ENCODE measurements at regions not wholly inside any gene's neighbourhood (a gene's known extent, or its start where the extent isn't known, plus 50 kb on each side); places are given as distances from the start of the nearest gene placed in this dataset.
A peak's percentile ranks its signal among the peaks of the same experiment; 100 is the strongest.

DNA sequence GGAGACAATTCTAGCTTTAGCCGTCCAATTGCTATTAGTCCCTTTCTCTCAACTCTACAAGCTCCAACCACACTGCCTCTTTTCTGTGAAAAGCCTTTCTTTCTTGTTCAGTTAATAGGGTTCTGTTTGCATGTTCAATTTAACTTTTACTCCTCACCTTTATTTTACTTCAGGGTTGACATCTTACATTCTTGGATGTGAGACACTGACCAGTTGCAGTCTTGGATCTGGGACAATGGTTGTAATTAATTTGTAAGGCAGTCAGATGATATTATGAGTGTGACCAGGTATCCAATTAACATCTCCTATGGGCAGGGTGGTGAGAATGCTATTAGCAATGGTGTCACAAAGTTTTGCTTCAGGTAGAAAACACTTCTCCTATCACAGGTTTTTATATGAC lies 774.5 kb downstream of the TLR4 start:
- no peak for DNase-seq
- intact Hi-C loops (cut with DNase I) = no loop called here
- no peaks in the 10 kb centered on the region for H3K9me3 ChIP-seq
- H3K4me1 ChIP-seq = peaks cover 0 to 12% (median 10%) of the 10 kb centered on the region in 4 donors
- TF ChIP-seq POLR2A (IDR thresholded peaks at IDR 0.05) (no peak), EP300 (IDR thresholded peaks at IDR 0.05) (no peak), POLR2AphosphoS5 (IDR thresholded peaks at IDR 0.05) (peak in 3 of 4 donors; percentile 32 to 61 (median 37))
- TF ChIP-seq, protein P1, sequence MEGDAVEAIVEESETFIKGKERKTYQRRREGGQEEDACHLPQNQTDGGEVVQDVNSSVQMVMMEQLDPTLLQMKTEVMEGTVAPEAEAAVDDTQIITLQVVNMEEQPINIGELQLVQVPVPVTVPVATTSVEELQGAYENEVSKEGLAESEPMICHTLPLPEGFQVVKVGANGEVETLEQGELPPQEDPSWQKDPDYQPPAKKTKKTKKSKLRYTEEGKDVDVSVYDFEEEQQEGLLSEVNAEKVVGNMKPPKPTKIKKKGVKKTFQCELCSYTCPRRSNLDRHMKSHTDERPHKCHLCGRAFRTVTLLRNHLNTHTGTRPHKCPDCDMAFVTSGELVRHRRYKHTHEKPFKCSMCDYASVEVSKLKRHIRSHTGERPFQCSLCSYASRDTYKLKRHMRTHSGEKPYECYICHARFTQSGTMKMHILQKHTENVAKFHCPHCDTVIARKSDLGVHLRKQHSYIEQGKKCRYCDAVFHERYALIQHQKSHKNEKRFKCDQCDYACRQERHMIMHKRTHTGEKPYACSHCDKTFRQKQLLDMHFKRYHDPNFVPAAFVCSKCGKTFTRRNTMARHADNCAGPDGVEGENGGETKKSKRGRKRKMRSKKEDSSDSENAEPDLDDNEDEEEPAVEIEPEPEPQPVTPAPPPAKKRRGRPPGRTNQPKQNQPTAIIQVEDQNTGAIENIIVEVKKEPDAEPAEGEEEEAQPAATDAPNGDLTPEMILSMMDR (IDR thresholded peaks at IDR 0.05) = no peak
- H3K27ac ChIP-seq = peak overlapping the region in 1 of 4 donors; percentile 31
- no peak overlapping the region for H3K4me3 ChIP-seq
- H3K36me3 ChIP-seq = no peaks in the 10 kb centered on the region
- WGBS, 2 donors = 51 to 94% methylated on average over 1 of the region's 1 CpG
- no peaks in the 10 kb centered on the region for H3K27me3 ChIP-seq

- peaks cover 0 to 12% (median 10%) of the 10 kb centered on the region in 4 donors for H3K4me1 ChIP-seq
- no peak for TF ChIP-seq EP300 (IDR thresholded peaks at IDR 0.05)
- TF ChIP-seq POLR2A (IDR thresholded peaks at IDR 0.05) = no peak
- TF ChIP-seq, protein P1 (IDR thresholded peaks at IDR 0.05) = no peak
- no peak for TF ChIP-seq POLR2AphosphoS5 (IDR thresholded peaks at IDR 0.05)
- no peak overlapping the region for H3K27ac ChIP-seq
- H3K36me3 ChIP-seq = no peaks in the 10 kb centered on the region
- 93 to 96% methylated on average over 1 of the region's 1 CpG for WGBS, 2 donors
- no peak overlapping the region for H3K4me3 ChIP-seq
- DNase-seq = no peak
- H3K9me3 ChIP-seq = no peaks in the 10 kb centered on the region
- H3K27me3 ChIP-seq = no peaks in the 10 kb centered on the region
- intact Hi-C loops (cut with DNase I) = no loop called here
These were observed 778.1 kb downstream of the TLR4 start for GRCh38 chr9:118482306-118482705.

- Histone ChIP-seq H3K36me3 (no peaks in the 10 kb centered on the region), H3K27ac (no peak overlapping the region), H3K9me3 (no peaks in the 10 kb centered on the region), H3K27me3 (no peaks in the 10 kb centered on the region), H3K4me3 (no peak overlapping the region), H3K4me1 (peaks cover 0 to 5% (median 2%) of the 10 kb centered on the region in 4 donors)
- 69 to 78% methylated on average over 2 of the region's 2 CpGs for WGBS, 2 donors
- no peak for DNase-seq
- TF ChIP-seq, protein P1 (IDR thresholded peaks at IDR 0.05) = no peak
- no peak for TF ChIP-seq POLR2AphosphoS5 (IDR thresholded peaks at IDR 0.05)
- TF ChIP-seq EP300 (IDR thresholded peaks at IDR 0.05) = no peak
- no peak for TF ChIP-seq POLR2A (IDR thresholded peaks at IDR 0.05)
- intact Hi-C loops (cut with DNase I) = no loop called here
These were observed 779.5 kb downstream of the TLR4 start for GRCh38 chr9:118483677-118484076.

DNA sequence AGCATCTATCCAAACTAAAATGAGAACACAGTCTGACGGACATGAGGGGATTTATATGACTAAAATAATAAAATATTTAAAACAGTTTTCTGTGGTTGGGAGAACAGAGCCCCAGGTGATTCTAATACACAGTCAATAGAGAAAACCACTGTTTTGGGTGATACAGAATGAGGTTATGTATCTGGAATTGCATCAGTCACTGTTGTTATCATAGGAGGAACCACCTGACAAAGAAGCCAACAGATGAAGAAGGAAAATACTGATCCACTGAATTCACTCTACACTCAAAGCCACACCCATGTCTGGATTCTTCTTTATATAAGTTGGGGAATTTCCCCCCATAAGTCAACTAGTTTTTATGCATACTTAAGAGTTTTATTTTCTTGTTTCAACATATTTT lies 799.0 kb downstream of the TLR4 start:
- TF ChIP-seq, protein P1 (IDR thresholded peaks at IDR 0.05) = no peak
- TF ChIP-seq POLR2A (IDR thresholded peaks at IDR 0.05) (no peak), POLR2AphosphoS5 (IDR thresholded peaks at IDR 0.05) (no peak), EP300 (IDR thresholded peaks at IDR 0.05) (no peak)
- H3K4me3 ChIP-seq = no peak overlapping the region
- no peak for DNase-seq
- no peaks in the 10 kb centered on the region for H3K36me3 ChIP-seq
- H3K9me3 ChIP-seq = no peaks in the 10 kb centered on the region
- 66 to 79% methylated on average over 1 of the region's 1 CpG for WGBS, 2 donors
- intact Hi-C loops (cut with DNase I) = no loop called here
- H3K27me3 ChIP-seq = no peaks in the 10 kb centered on the region
- no peaks in the 10 kb centered on the region for H3K4me1 ChIP-seq
- H3K27ac ChIP-seq = no peak overlapping the region

- no peak overlapping the region for H3K4me3 ChIP-seq
- no peak for DNase-seq
- H3K27me3 ChIP-seq = no peaks in the 10 kb centered on the region
- H3K27ac ChIP-seq = no peak overlapping the region
- 91 to 93% methylated on average over 4 of the region's 4 CpGs for WGBS, 2 donors
- TF ChIP-seq POLR2AphosphoS5 (IDR thresholded peaks at IDR 0.05) (no peak), EP300 (IDR thresholded peaks at IDR 0.05) (no peak), POLR2A (IDR thresholded peaks at IDR 0.05) (no peak)
- TF ChIP-seq, protein P1 (IDR thresholded peaks at IDR 0.05) = no peak
- H3K9me3 ChIP-seq = no peaks in the 10 kb centered on the region
- H3K36me3 ChIP-seq = no peaks in the 10 kb centered on the region
- intact Hi-C loops (cut with DNase I) = no loop called here
- H3K4me1 ChIP-seq = no peaks in the 10 kb centered on the region
These were observed 806.5 kb downstream of the TLR4 start for GRCh38 chr9:118510711-118511110.
